DND-41 (cell line): ENCODE measurements at regions not wholly inside any gene's neighbourhood (a gene's known extent, or its start where the extent isn't known, plus 50 kb on each side); places are given as distances from the start of the nearest gene placed in this dataset.

Experiments used
- EZH2 ChIP-seq: IDR thresholded peaks from 3 replicates; pipeline ENCODE4 v1.6.1; 2012; ENCODE audit warnings: borderline replicate concordance, low read depth, mild to moderate bottlenecking, moderate library complexity, low read length, inconsistent platforms; ENCODE audit not compliant: severe bottlenecking
- TF ChIP-seq, protein P1 (sequence below): IDR thresholded peaks from 2 replicates; pipeline ENCODE4 v1.5.1; 2012; ENCODE audit warnings: borderline replicate concordance, low read length, moderate library complexity, mild to moderate bottlenecking; ENCODE audit not compliant: poor library complexity, severe bottlenecking; ENCODE audit errors: extremely low read depth

- TF ChIP-seq, protein P1, sequence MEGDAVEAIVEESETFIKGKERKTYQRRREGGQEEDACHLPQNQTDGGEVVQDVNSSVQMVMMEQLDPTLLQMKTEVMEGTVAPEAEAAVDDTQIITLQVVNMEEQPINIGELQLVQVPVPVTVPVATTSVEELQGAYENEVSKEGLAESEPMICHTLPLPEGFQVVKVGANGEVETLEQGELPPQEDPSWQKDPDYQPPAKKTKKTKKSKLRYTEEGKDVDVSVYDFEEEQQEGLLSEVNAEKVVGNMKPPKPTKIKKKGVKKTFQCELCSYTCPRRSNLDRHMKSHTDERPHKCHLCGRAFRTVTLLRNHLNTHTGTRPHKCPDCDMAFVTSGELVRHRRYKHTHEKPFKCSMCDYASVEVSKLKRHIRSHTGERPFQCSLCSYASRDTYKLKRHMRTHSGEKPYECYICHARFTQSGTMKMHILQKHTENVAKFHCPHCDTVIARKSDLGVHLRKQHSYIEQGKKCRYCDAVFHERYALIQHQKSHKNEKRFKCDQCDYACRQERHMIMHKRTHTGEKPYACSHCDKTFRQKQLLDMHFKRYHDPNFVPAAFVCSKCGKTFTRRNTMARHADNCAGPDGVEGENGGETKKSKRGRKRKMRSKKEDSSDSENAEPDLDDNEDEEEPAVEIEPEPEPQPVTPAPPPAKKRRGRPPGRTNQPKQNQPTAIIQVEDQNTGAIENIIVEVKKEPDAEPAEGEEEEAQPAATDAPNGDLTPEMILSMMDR = no peak
- no peak for TF ChIP-seq EZH2
Measured at GRCh38 chr6:113539623-113540022, 317.5 kb upstream of the MARCKS start.
